ENCODE measurements at regions not wholly inside any gene's neighbourhood (a gene's known extent, or its start where the extent isn't known, plus 50 kb on each side); places are given as distances from the start of the nearest gene placed in this dataset.

- Histone ChIP-seq H3K9me3 (no peaks in the 10 kb centered on the region), H3K36me3 (no peaks in the 10 kb centered on the region), H3K4me1 (no peaks in the 10 kb centered on the region), H3K27me3 (no peaks in the 10 kb centered on the region), H3K27ac (no peak overlapping the region), H3K4me3 (no peak overlapping the region)
- no peak for DNase-seq
- TF ChIP-seq POLR2A (IDR thresholded peaks at IDR 0.05) = no peak
- TF ChIP-seq CTCF (IDR thresholded peaks at IDR 0.05) = no peak
- no peak for TF ChIP-seq POLR2AphosphoS5 (IDR thresholded peaks at IDR 0.05)
- TF ChIP-seq EP300 (IDR thresholded peaks at IDR 0.05) = no peak
- 76 to 77% methylated on average over 1 of the region's 1 CpG for WGBS, 2 donors
- intact Hi-C loops (cut with DNase I) = no loop called here
Measured at GRCh38 chr2:106307860-106308259, 113.8 kb upstream of the UXS1 start.

- Histone ChIP-seq H3K36me3 (no peaks in the 10 kb centered on the region), H3K27me3 (no peaks in the 10 kb centered on the region), H3K4me3 (no peak overlapping the region), H3K9me3 (no peaks in the 10 kb centered on the region), H3K27ac (no peak overlapping the region), H3K4me1 (no peaks in the 10 kb centered on the region)
- no peak for DNase-seq
- intact Hi-C loops (cut with DNase I) = no loop called here
- 80 to 82% methylated on average over 3 of the region's 3 CpGs for WGBS, 2 donors
- TF ChIP-seq POLR2A (IDR thresholded peaks at IDR 0.05) (no peak), EP300 (IDR thresholded peaks at IDR 0.05) (no peak), POLR2AphosphoS5 (IDR thresholded peaks at IDR 0.05) (no peak), CTCF (IDR thresholded peaks at IDR 0.05) (no peak)
Measured at GRCh38 chr2:106306387-106306786, 112.3 kb upstream of the UXS1 start.

- Histone ChIP-seq H3K4me1 (no peaks in the 10 kb centered on the region), H3K4me3 (no peak overlapping the region), H3K27me3 (no peaks in the 10 kb centered on the region), H3K36me3 (no peaks in the 10 kb centered on the region), H3K9me3 (no peaks in the 10 kb centered on the region), H3K27ac (no peak overlapping the region)
- intact Hi-C loops (cut with DNase I) = no loop called here
- 61 to 82% methylated on average over 5 of the region's 5 CpGs for WGBS, 2 donors
- DNase-seq = no peak
- TF ChIP-seq POLR2A (IDR thresholded peaks at IDR 0.05) (no peak), EP300 (IDR thresholded peaks at IDR 0.05) (no peak), CTCF (IDR thresholded peaks at IDR 0.05) (no peak), POLR2AphosphoS5 (IDR thresholded peaks at IDR 0.05) (no peak)
Measured at GRCh38 chr2:106304612-106305184, 110.6 kb upstream of the UXS1 start.

- Histone ChIP-seq H3K36me3 (no peaks in the 10 kb centered on the region), H3K27ac (no peak overlapping the region), H3K27me3 (no peaks in the 10 kb centered on the region), H3K4me3 (no peak overlapping the region), H3K4me1 (no peaks in the 10 kb centered on the region), H3K9me3 (no peaks in the 10 kb centered on the region)
- DNase-seq = no peak
- intact Hi-C loops (cut with DNase I) = no loop called here
- WGBS, 2 donors = 11 to 45% methylated on average over 2 of the region's 2 CpGs
- TF ChIP-seq EP300 (IDR thresholded peaks at IDR 0.05) = no peak
Measured at GRCh38 chr2:106299696-106300095, 105.6 kb upstream of the UXS1 start.

- Histone ChIP-seq H3K27ac (no peak overlapping the region), H3K27me3 (no peaks in the 10 kb centered on the region), H3K4me3 (no peak overlapping the region), H3K9me3 (no peaks in the 10 kb centered on the region), H3K36me3 (no peaks in the 10 kb centered on the region), H3K4me1 (no peaks in the 10 kb centered on the region)
- intact Hi-C loops (cut with DNase I) = no loop called here
- WGBS, 2 donors = 83 to 93% methylated on average over 8 of the region's 8 CpGs
- no peak for TF ChIP-seq EP300 (IDR thresholded peaks at IDR 0.05)
- no peak for TF ChIP-seq CTCF (IDR thresholded peaks at IDR 0.05)
- TF ChIP-seq POLR2A (IDR thresholded peaks at IDR 0.05) = no peak
- no peak for TF ChIP-seq POLR2AphosphoS5 (IDR thresholded peaks at IDR 0.05)
- DNase-seq = no peak
Measured at GRCh38 chr2:106296182-106296815, 102.2 kb upstream of the UXS1 start.
